Gastroesophageal sphincter (tissue), 3 donors: ENCODE measurements at regions not wholly inside any gene's neighbourhood (a gene's known extent, or its start where the extent isn't known, plus 50 kb on each side); places are given as distances from the start of the nearest gene placed in this dataset.

Experiments
- CTCF ChIP-seq, 4 experiments: fragments of 200-600 bp in 2 of 4; fragments of 450-650 bp in 2 of 4; sonication (generic) in 1 of 4; IDR thresholded peaks; one replicate each; pipeline ENCODE4 v1.5.1; 2017 to 2019; ENCODE audit warnings: antibody characterized with exemption in 4 of 4, mild to moderate bottlenecking in 2 of 4, moderate library complexity in 2 of 4
- EP300 ChIP-seq: sonication (generic); formaldehyde crosslinking; IDR thresholded peaks from one replicate; pipeline ENCODE4 v1.6.1; 2017; ENCODE audit warnings: antibody characterized with exemption, mild to moderate bottlenecking
- POLR2A ChIP-seq, 2 donors: fragments of 450-650 bp; IDR thresholded peaks; one replicate each; pipeline ENCODE4 v1.6.1; 2017; ENCODE audit warnings: antibody characterized with exemption in 2 of 2, mild to moderate bottlenecking in 2 of 2, moderate library complexity in 1 of 2
- POLR2AphosphoS5 ChIP-seq: sonication (generic); formaldehyde crosslinking; IDR thresholded peaks from one replicate; pipeline ENCODE4 v1.6.1; 2017; ENCODE audit warnings: antibody characterized with exemption

- TF ChIP-seq EP300 (no peak), CTCF (IDR thresholded peaks at IDR 0.05) (no peak), POLR2A (IDR thresholded peaks at IDR 0.05) (no peak), POLR2AphosphoS5 (no peak)
These were observed 103.5 kb upstream of the FAM20C start for GRCh38 chr7:88927-89231.
